Astrocyte of the spinal cord (primary cell): ENCODE measurements at regions not wholly inside any gene's neighbourhood (a gene's known extent, or its start where the extent isn't known, plus 50 kb on each side); places are given as distances from the start of the nearest gene placed in this dataset.
A peak's percentile ranks its signal among the peaks of the same experiment; 100 is the strongest.

Experiments
- DNase-seq: peaks from one replicate; pipeline ENCODE4 v3.0.0; 2011; ENCODE audit warnings: low read depth, low spot score
- H3K4me3 ChIP-seq: 2 replicates; pipeline ENCODE4 v1.5.1; 2011; ENCODE audit warnings: low read depth, mild to moderate bottlenecking, low read length, moderate library complexity
- CTCF ChIP-seq: IDR thresholded peaks from 2 replicates; pipeline ENCODE4 v1.5.1; 2012; ENCODE audit warnings: low read depth, mild to moderate bottlenecking, low read length, inconsistent platforms
- in situ Hi-C: cut with HindIII; loops from 2 replicates; pipeline ENCODE4 v1.10.0; 2017; ENCODE audit warnings: low sequenced_read_pairs

- TF ChIP-seq CTCF = no peak
- H3K4me3 ChIP-seq = no peak overlapping the region
- DNase-seq = no peak
- in situ Hi-C loops = no loop called here
Measured at GRCh38 chr2:7801212-7801611, 880.6 kb upstream of the ID2 start.

GRCh38 chr2:7803515-7803914 lies 878.3 kb upstream of the ID2 start:
- in situ Hi-C loops = no loop called here
- no peak overlapping the region for H3K4me3 ChIP-seq
- DNase-seq = no peak
- no peak for TF ChIP-seq CTCF

- no peak overlapping the region for H3K4me3 ChIP-seq
- in situ Hi-C loops = no loop called here
- DNase-seq = no peak
- no peak for TF ChIP-seq CTCF
Measured at GRCh38 chr2:7809640-7810039, 872.2 kb upstream of the ID2 start.

GRCh38 chr2:7811073-7811472 lies 870.8 kb upstream of the ID2 start:
- TF ChIP-seq CTCF = no peak
- in situ Hi-C loops = no loop called here
- DNase-seq = no peak
- no peak overlapping the region for H3K4me3 ChIP-seq

GRCh38 chr2:7812231-7812995 lies 869.4 kb upstream of the ID2 start:
- in situ Hi-C loops = no loop called here
- no peak for TF ChIP-seq CTCF
- peak; percentile 79 for DNase-seq
- H3K4me3 ChIP-seq = no peak overlapping the region

GRCh38 chr2:7813541-7814292 lies 868.1 kb upstream of the ID2 start:
- in situ Hi-C loops = no loop called here

More at GRCh38 chr2:7813541-7814292, 868.1 kb upstream of the ID2 start:
- no peak for TF ChIP-seq CTCF
- H3K4me3 ChIP-seq = no peak overlapping the region
- DNase-seq = peak; percentile 60
